VCaP (cell line): ENCODE measurements at regions not wholly inside any gene's neighbourhood (a gene's known extent, or its start where the extent isn't known, plus 50 kb on each side); places are given as distances from the start of the nearest gene placed in this dataset.

Source experiments
- H3K27ac ChIP-seq: fragments of 450-650 bp; 2 replicates; pipeline ENCODE4 v1.5.1; 2017
- CTCF ChIP-seq: fragments of 450-650 bp; conservative IDR thresholded peaks from 2 replicates; pipeline ENCODE4 v1.5.1; 2017; ENCODE audit warnings: mild to moderate bottlenecking, moderate library complexity

DNA sequence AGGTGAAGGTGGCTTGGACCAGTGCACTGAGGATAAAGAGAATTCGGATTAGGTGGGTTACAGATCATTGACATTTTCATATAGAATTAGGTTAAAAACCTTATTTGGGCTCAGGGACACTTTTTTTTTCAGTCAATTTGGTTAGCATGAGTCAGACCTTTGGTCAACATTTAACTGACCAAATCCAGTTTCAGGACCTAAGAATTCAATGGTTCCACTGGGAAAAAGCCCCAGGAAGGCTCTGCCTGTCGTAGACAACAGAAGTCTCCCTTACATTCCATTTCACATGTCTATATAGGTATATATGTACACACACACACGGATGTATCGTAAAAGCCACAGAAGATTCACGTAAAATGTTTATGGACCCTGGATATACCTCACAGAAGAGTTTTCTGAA, 184.2 kb upstream of the RREB1 start:
- no peak overlapping the region for H3K27ac ChIP-seq
- no peak for TF ChIP-seq CTCF

DNA sequence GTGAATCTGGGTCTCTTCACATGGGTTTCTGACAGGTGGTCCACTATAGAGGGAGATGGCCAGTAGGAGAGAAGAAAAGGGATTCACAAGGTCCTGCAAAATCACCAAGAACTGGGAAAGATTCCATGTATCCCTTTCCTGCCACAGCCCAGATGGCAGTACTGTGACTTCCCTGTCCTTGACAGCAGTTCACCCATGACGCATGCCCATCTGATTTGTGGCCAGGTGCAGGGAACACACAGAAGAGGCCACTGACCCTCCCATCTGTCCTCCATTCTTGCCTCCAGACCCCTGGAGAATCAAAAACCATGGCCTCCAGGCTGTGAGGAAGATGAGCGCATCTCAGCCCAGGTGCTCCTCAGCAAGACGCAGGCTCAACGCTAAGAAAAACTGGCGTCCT, 183.1 kb upstream of the RREB1 start:
- no peak overlapping the region for H3K27ac ChIP-seq
- no peak for TF ChIP-seq CTCF

GRCh38 chr6:6925391-6926164, 182.2 kb upstream of the RREB1 start:
- no peak for TF ChIP-seq CTCF
- H3K27ac ChIP-seq = no peak overlapping the region

GRCh38 chr6:6926856-6927255, 180.9 kb upstream of the RREB1 start:
- TF ChIP-seq CTCF = no peak
- no peak overlapping the region for H3K27ac ChIP-seq

DNA sequence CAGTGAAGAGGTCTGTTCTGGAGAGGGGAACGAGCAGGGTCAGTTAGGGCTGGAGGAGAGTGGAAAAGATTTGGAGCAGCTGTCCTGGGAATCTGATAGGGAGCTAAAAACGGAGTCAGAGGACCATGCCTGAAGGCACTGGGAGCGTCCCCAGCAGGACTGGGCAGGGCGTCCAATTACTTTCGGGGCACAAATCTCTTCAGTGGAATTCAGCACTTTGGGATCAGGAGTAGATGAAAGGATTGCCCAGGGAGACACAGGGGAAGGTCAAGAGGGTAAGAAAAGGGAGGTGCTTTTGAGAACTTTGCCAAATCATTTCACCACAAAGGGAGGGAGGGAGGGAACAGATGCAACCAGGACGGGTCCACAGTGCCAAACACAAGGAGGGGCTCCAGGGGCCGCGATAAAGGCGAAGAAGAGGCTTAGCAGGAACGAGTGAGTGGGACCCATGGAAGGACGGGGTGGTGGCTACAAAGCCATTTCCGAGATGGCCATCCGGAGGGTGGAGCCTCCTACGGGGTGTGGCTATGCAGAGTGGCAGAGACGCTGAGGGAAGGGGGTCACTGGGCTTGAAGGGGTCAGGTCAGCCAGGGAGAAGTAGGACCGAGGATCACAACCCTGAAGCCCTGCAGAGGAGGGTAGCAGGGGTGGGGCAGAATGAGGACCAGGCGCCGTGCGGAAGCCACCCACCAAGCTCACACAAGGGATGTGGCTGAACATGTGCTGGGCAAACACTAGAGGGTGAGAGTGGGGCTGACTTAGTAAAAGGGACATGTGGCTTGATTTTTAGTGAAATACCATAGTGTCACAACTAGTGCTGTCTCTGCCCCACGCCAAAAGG, 180.0 kb upstream of the RREB1 start:
- no peak for TF ChIP-seq CTCF
- no peak overlapping the region for H3K27ac ChIP-seq

GRCh38 chr6:6930223-6930880, 177.4 kb upstream of the RREB1 start:
- no peak overlapping the region for H3K27ac ChIP-seq
- TF ChIP-seq CTCF = no peak
